ENCODE measurements at regions not wholly inside any gene's neighbourhood (a gene's known extent, or its start where the extent isn't known, plus 50 kb on each side); places are given as distances from the start of the nearest gene placed in this dataset.

DNA sequence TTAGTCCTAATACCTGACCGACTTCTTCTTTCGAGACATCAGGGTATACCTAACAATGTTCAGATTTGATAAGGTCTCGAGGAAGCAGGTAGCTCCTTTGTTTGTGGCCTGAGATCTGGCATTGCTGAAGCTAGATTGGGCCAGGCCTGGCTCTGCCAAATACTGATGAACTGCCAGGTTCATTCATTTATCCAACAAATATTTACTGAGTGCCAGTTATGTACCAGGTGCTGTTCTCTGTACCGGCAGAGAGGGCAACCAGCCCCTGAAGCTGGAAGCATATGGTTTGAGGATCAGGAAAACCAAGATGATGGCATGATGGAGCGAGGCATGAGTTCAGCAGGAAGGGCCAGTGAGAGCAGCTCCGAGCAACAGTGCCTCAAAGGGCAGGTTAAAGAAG lies 196.2 kb upstream of the NSMCE3 start:
- Histone ChIP-seq H3K4me1 (ENCODE audit: control insufficient read depth in 1 of 2, insufficient read depth in 1 of 2, low read depth in 1 of 2, low read length in 1 of 2) (no peaks in the 10 kb centered on the region), H3K9me3 (no peaks in the 10 kb centered on the region), H3K36me3 (no peaks in the 10 kb centered on the region), H3K4me3 (ENCODE audit: low read depth in 1 of 2, low read length in 1 of 2) (no peak overlapping the region), H3K27me3 (no peaks in the 10 kb centered on the region), H3K27ac (no peak overlapping the region)
- TF ChIP-seq CTCF (IDR thresholded peaks at IDR 0.05), result no peak

DNA sequence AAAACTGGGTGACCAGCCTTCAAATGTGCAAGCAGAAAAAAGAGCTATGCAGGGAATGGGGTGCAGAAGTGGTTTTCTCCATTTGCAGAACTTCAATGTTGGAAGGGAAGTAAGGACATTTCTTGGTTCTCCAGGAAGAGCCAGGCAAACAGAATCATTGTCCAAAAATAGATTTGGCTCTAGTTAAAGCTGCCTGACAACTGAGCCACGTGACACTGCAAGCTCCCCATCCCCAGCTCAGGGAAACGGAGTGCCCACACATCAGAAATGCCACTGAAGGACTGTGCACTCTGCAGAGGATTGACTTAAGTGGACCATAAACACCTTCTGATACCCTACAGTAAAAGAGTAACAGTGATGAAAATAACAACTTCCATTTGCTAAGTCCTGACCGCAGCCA lies 195.6 kb upstream of the NSMCE3 start:
- no peaks in the 10 kb centered on the region for H3K4me1 ChIP-seq (ENCODE audit: control insufficient read depth in 1 of 2, insufficient read depth in 1 of 2, low read depth in 1 of 2, low read length in 1 of 2)
- no peaks in the 10 kb centered on the region for H3K36me3 ChIP-seq
- H3K27ac ChIP-seq, result no peak overlapping the region
- H3K9me3 ChIP-seq, result no peaks in the 10 kb centered on the region
- TF ChIP-seq CTCF (IDR thresholded peaks at IDR 0.05), result no peak
- H3K4me3 ChIP-seq (ENCODE audit: low read depth in 1 of 2, low read length in 1 of 2), result no peak overlapping the region
- H3K27me3 ChIP-seq, result no peaks in the 10 kb centered on the region

DNA sequence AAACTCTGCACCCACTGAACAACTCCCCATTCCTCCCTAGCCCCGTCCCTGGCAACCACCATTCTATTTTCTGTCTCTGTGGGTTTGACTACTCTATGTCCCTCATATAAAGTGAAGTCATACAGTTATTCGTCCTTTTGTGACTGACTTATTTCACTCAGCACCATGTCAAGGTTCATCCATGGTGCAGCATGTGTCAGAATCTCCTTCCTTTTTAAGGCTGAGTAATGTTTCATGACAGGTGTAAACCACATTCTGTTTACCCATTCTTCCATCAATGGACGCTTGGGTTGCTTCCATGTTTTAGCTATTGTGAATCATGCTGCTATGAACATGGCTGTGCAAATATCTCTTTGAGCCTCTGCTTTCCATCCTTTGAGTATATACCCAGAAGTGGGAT lies 192.3 kb upstream of the NSMCE3 start:
- Histone ChIP-seq H3K9me3 (no peaks in the 10 kb centered on the region), H3K4me1 (ENCODE audit: control insufficient read depth in 1 of 2, insufficient read depth in 1 of 2, low read depth in 1 of 2, low read length in 1 of 2) (no peaks in the 10 kb centered on the region), H3K27ac (no peak overlapping the region), H3K4me3 (ENCODE audit: low read depth in 1 of 2, low read length in 1 of 2) (no peak overlapping the region), H3K27me3 (no peaks in the 10 kb centered on the region), H3K36me3 (no peaks in the 10 kb centered on the region)
- no peak for TF ChIP-seq CTCF (IDR thresholded peaks at IDR 0.05)

- Histone ChIP-seq H3K27ac (no peak overlapping the region), H3K4me3 (ENCODE audit: low read depth in 1 of 2, low read length in 1 of 2) (no peak overlapping the region), H3K4me1 (ENCODE audit: control insufficient read depth in 1 of 2, insufficient read depth in 1 of 2, low read depth in 1 of 2, low read length in 1 of 2) (no peaks in the 10 kb centered on the region), H3K36me3 (no peaks in the 10 kb centered on the region), H3K27me3 (peaks cover under 1% of the 10 kb centered on the region), H3K9me3 (no peaks in the 10 kb centered on the region)
- no peak for TF ChIP-seq CTCF (IDR thresholded peaks at IDR 0.05)
Observed at GRCh38 chr15:29458361-29458760, 188.7 kb upstream of the NSMCE3 start.

DNA sequence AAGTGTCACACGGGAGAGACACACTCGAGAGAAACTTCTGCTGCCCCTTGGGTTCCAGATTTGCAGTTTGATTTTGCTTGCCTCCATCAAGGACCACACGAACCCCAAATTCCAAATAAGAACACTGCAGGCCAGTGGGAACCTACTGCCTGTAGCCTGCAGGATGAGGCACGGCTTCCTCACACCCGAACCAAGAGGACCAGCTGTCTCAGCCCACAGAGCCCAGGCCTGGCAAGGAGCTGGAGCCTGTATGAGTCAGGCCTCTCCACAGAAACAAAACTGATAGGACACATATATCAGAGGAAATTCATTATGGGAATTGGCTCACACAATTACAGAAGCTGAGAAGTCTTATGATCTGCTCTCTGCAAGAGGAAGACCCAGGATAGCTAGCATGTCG lies 188.1 kb upstream of the NSMCE3 start:
- Histone ChIP-seq H3K36me3 (no peaks in the 10 kb centered on the region), H3K9me3 (no peaks in the 10 kb centered on the region), H3K4me3 (ENCODE audit: low read depth in 1 of 2, low read length in 1 of 2) (no peak overlapping the region), H3K27me3 (peaks cover 7% of the 10 kb centered on the region), H3K4me1 (ENCODE audit: control insufficient read depth in 1 of 2, insufficient read depth in 1 of 2, low read depth in 1 of 2, low read length in 1 of 2) (no peaks in the 10 kb centered on the region), H3K27ac (no peak overlapping the region)
- TF ChIP-seq CTCF (IDR thresholded peaks at IDR 0.05), result no peak

GRCh38 chr15:29456964-29457363 lies 187.3 kb upstream of the NSMCE3 start:
- no peak for TF ChIP-seq CTCF (IDR thresholded peaks at IDR 0.05)
- peaks cover 10% of the 10 kb centered on the region for H3K27me3 ChIP-seq

More at GRCh38 chr15:29456964-29457363, 187.3 kb upstream of the NSMCE3 start:
- H3K36me3 ChIP-seq, result no peaks in the 10 kb centered on the region
- no peaks in the 10 kb centered on the region for H3K4me1 ChIP-seq (ENCODE audit: control insufficient read depth in 1 of 2, insufficient read depth in 1 of 2, low read depth in 1 of 2, low read length in 1 of 2)
- no peak overlapping the region for H3K4me3 ChIP-seq (ENCODE audit: low read depth in 1 of 2, low read length in 1 of 2)
- H3K27ac ChIP-seq, result no peak overlapping the region
- no peaks in the 10 kb centered on the region for H3K9me3 ChIP-seq

All from neutrophil (primary cell).